ENCODE measurements at regions not wholly inside any gene's neighbourhood (a gene's known extent, or its start where the extent isn't known, plus 50 kb on each side); places are given as distances from the start of the nearest gene placed in this dataset.

- no peak for TF ChIP-seq YY1 (IDR thresholded peaks at IDR 0.05; ENCODE audit: low read depth, low read length)
- no peak for TF ChIP-seq EP300 (IDR thresholded peaks at IDR 0.05; ENCODE audit: borderline replicate concordance in 1 of 2, control insufficient read depth in 1 of 2, low read depth in 2 of 2, low read length in 2 of 2)
- TF ChIP-seq, protein P1, sequence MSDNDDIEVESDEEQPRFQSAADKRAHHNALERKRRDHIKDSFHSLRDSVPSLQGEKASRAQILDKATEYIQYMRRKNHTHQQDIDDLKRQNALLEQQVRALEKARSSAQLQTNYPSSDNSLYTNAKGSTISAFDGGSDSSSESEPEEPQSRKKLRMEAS (IDR thresholded peaks at IDR 0.05; ENCODE audit: low read depth, low read length), result no peak
- no peak for TF ChIP-seq PAX8 (IDR thresholded peaks at IDR 0.05)
- TF ChIP-seq CTCF (IDR thresholded peaks at IDR 0.05 in 2 of 3, conservative IDR thresholded peaks at IDR 0.05 in 1 of 3; ENCODE audit: control insufficient read depth in 2 of 3, extremely low read depth in 1 of 3, insufficient read depth in 1 of 3, low read depth in 3 of 3, low read length in 3 of 3), result no peak
Measured at GRCh38 chr17:83156408-83156807, 77.0 kb downstream of the METRNL start.

Data from GM12878 (cell line).